ENCODE measurements at regions not wholly inside any gene's neighbourhood (a gene's known extent, or its start where the extent isn't known, plus 50 kb on each side); places are given as distances from the start of the nearest gene placed in this dataset.

- Histone ChIP-seq H3K4me2 (no peak overlapping the region), H4K20me1 (replicated peaks; ENCODE audit: insufficient read depth) (no peaks in the 10 kb centered on the region), H3K79me2 (replicated peaks; ENCODE audit: insufficient read depth) (no peaks in the 10 kb centered on the region), H3K27me3 (ENCODE audit: insufficient read depth) (no peaks in the 10 kb centered on the region), H3F3A (replicated peaks; ENCODE audit: low read depth) (no peaks in the 10 kb centered on the region), H3K36me3 (ENCODE audit: insufficient read depth) (no peaks in the 10 kb centered on the region), H3K4me3 (no peak overlapping the region), H3K9me2 (ENCODE audit: insufficient read depth) (no peaks in the 10 kb centered on the region), H3K4me1 (ENCODE audit: insufficient read depth) (no peaks in the 10 kb centered on the region), H2AFZ (no peak overlapping the region), H3K27ac (ENCODE audit: low read depth) (no peak overlapping the region)
- ATAC-seq (peak; percentile 60), DNase-seq (ENCODE audit: low spot score) (no peak)
- Mint-ChIP-seq H3K36me3 (ENCODE audit: low read depth) (no peaks in the 10 kb centered on the region), H3K9me3 (no peaks in the 10 kb centered on the region; the same call in 2 of the 3 replicates), H3K27me3 (ENCODE audit: insufficient read depth, low read depth, poor library complexity) (peaks cover 2% of the 10 kb centered on the region), H3K4me3 (no peak overlapping the region), H3K4me1 (peaks cover 12% of the 10 kb centered on the region), H3K27ac (no peak overlapping the region)
- TF ChIP-seq, protein P1, sequence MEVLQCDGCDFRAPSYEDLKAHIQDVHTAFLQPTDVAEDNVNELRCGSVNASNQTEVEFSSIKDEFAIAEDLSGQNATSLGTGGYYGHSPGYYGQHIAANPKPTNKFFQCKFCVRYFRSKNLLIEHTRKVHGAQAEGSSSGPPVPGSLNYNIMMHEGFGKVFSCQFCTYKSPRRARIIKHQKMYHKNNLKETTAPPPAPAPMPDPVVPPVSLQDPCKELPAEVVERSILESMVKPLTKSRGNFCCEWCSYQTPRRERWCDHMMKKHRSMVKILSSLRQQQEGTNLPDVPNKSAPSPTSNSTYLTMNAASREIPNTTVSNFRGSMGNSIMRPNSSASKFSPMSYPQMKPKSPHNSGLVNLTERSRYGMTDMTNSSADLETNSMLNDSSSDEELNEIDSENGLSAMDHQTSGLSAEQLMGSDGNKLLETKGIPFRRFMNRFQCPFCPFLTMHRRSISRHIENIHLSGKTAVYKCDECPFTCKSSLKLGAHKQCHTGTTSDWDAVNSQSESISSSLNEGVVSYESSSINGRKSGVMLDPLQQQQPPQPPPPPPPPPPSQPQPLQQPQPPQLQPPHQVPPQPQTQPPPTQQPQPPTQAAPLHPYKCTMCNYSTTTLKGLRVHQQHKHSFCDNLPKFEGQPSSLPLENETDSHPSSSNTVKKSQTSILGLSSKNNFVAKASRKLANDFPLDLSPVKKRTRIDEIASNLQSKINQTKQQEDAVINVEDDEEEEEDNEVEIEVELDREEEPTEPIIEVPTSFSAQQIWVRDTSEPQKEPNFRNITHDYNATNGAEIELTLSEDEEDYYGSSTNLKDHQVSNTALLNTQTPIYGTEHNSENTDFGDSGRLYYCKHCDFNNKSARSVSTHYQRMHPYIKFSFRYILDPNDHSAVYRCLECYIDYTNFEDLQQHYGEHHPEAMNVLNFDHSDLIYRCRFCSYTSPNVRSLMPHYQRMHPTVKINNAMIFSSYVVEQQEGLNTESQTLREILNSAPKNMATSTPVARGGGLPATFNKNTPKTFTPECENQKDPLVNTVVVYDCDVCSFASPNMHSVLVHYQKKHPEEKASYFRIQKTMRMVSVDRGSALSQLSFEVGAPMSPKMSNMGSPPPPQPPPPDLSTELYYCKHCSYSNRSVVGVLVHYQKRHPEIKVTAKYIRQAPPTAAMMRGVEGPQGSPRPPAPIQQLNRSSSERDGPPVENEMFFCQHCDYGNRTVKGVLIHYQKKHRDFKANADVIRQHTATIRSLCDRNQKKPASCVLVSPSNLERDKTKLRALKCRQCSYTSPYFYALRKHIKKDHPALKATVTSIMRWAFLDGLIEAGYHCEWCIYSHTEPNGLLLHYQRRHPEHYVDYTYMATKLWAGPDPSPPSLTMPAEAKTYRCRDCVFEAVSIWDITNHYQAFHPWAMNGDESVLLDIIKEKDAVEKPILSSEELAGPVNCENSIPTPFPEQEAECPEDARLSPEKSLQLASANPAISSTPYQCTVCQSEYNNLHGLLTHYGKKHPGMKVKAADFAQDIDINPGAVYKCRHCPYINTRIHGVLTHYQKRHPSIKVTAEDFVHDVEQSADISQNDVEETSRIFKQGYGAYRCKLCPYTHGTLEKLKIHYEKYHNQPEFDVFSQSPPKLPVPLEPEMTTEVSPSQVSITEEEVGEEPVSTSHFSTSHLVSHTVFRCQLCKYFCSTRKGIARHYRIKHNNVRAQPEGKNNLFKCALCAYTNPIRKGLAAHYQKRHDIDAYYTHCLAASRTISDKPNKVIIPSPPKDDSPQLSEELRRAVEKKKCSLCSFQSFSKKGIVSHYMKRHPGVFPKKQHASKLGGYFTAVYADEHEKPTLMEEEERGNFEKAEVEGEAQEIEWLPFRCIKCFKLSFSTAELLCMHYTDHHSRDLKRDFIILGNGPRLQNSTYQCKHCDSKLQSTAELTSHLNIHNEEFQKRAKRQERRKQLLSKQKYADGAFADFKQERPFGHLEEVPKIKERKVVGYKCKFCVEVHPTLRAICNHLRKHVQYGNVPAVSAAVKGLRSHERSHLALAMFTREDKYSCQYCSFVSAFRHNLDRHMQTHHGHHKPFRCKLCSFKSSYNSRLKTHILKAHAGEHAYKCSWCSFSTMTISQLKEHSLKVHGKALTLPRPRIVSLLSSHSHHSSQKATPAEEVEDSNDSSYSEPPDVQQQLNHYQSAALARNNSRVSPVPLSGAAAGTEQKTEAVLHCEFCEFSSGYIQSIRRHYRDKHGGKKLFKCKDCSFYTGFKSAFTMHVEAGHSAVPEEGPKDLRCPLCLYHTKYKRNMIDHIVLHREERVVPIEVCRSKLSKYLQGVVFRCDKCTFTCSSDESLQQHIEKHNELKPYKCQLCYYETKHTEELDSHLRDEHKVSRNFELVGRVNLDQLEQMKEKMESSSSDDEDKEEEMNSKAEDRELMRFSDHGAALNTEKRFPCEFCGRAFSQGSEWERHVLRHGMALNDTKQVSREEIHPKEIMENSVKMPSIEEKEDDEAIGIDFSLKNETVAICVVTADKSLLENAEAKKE (CRISPR knock-in tag; IDR thresholded peaks at IDR 0.05), result no peak
- TF ChIP-seq ETS1 (IDR thresholded peaks at IDR 0.05) (no peak), STAT1 (IDR thresholded peaks at IDR 0.05; ENCODE audit: unreplicated experiment) (no peak), CREB1 (CRISPR knock-in tag; IDR thresholded peaks at IDR 0.05; ENCODE audit: low read depth) (no peak), EZH2 (IDR thresholded peaks at IDR 0.05; ENCODE audit: low read depth, unreplicated experiment) (no peak), JUNB (IDR thresholded peaks at IDR 0.05; ENCODE audit: unreplicated experiment) (no peak)
- TF ChIP-seq, protein P2, sequence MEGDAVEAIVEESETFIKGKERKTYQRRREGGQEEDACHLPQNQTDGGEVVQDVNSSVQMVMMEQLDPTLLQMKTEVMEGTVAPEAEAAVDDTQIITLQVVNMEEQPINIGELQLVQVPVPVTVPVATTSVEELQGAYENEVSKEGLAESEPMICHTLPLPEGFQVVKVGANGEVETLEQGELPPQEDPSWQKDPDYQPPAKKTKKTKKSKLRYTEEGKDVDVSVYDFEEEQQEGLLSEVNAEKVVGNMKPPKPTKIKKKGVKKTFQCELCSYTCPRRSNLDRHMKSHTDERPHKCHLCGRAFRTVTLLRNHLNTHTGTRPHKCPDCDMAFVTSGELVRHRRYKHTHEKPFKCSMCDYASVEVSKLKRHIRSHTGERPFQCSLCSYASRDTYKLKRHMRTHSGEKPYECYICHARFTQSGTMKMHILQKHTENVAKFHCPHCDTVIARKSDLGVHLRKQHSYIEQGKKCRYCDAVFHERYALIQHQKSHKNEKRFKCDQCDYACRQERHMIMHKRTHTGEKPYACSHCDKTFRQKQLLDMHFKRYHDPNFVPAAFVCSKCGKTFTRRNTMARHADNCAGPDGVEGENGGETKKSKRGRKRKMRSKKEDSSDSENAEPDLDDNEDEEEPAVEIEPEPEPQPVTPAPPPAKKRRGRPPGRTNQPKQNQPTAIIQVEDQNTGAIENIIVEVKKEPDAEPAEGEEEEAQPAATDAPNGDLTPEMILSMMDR (conservative IDR thresholded peaks at IDR 0.05; ENCODE audit: low read depth in 2 of 2), result no peak
- TF ChIP-seq, protein P3, sequence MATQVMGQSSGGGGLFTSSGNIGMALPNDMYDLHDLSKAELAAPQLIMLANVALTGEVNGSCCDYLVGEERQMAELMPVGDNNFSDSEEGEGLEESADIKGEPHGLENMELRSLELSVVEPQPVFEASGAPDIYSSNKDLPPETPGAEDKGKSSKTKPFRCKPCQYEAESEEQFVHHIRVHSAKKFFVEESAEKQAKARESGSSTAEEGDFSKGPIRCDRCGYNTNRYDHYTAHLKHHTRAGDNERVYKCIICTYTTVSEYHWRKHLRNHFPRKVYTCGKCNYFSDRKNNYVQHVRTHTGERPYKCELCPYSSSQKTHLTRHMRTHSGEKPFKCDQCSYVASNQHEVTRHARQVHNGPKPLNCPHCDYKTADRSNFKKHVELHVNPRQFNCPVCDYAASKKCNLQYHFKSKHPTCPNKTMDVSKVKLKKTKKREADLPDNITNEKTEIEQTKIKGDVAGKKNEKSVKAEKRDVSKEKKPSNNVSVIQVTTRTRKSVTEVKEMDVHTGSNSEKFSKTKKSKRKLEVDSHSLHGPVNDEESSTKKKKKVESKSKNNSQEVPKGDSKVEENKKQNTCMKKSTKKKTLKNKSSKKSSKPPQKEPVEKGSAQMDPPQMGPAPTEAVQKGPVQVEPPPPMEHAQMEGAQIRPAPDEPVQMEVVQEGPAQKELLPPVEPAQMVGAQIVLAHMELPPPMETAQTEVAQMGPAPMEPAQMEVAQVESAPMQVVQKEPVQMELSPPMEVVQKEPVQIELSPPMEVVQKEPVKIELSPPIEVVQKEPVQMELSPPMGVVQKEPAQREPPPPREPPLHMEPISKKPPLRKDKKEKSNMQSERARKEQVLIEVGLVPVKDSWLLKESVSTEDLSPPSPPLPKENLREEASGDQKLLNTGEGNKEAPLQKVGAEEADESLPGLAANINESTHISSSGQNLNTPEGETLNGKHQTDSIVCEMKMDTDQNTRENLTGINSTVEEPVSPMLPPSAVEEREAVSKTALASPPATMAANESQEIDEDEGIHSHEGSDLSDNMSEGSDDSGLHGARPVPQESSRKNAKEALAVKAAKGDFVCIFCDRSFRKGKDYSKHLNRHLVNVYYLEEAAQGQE (IDR thresholded peaks at IDR 0.05; ENCODE audit: unreplicated experiment), result no peak
Measured at GRCh38 chr22:48475661-48476345, 1351.9 kb downstream of the BRD1 start.

Measured in GM23338 (cell line).